Prostate gland (tissue), 2 donors: ENCODE measurements at regions not wholly inside any gene's neighbourhood (a gene's known extent, or its start where the extent isn't known, plus 50 kb on each side); places are given as distances from the start of the nearest gene placed in this dataset.

Experiments used
- DNase-seq: peaks from one replicate; pipeline ENCODE4 v3.0.0-alpha.2; 2019; ENCODE audit warnings: low spot score
- H3K27ac ChIP-seq, 2 donors: fragments of 200-600 bp; sonication (generic); 2 replicates each; pipeline ENCODE4 v1.5.1; 2017 to 2019
- H3K27me3 ChIP-seq: fragments of 200-600 bp; sonication (generic); replicated peaks from 2 replicates; pipeline ENCODE4 v1.5.1; 2019; ENCODE audit not compliant: insufficient read depth
- H3K36me3 ChIP-seq, 2 donors: fragments of 200-600 bp; sonication (generic); 1 replicate in 1 of 2; 2 replicates in 1 of 2; pipeline versions ENCODE4 v1.5.1 to v1.8.1; 2017 to 2019
- H3K4me1 ChIP-seq: fragments of 200-600 bp; sonication (generic); replicated peaks from 2 replicates; pipeline ENCODE4 v1.5.1; 2019
- H3K4me3 ChIP-seq, 2 donors: fragments of 200-600 bp; sonication (generic); 2 replicates each; pipeline ENCODE4 v1.5.1; 2017 to 2019
- H3K9me3 ChIP-seq: fragments of 200-600 bp; sonication (generic); 2 replicates; pipeline ENCODE4 v1.5.1; 2017
- POLR2A ChIP-seq: fragments of 450-650 bp; IDR thresholded peaks from one replicate; pipeline ENCODE4 v1.6.1; 2016; ENCODE audit warnings: antibody characterized with exemption, mild to moderate bottlenecking
- POLR2AphosphoS5 ChIP-seq: sonication (generic); formaldehyde crosslinking; IDR thresholded peaks from one replicate; pipeline ENCODE4 v1.6.1; 2017; ENCODE audit warnings: antibody characterized with exemption
- WGBS: methylation state at CpG from one replicate; pipeline ENCODE4 v1.1.5; 2018; 5-methylcytosine and 5-hydroxymethylcytosine counted together
- intact Hi-C: fragments of 100-400 bp; cut with DNase I; formaldehyde crosslinking; loops from one replicate; pipeline ENCODE4 v1.14.2; 2022
- TF ChIP-seq, protein P1 (sequence below), 4 experiments: fragments of 200-600 bp in 2 of 4; fragments of 450-650 bp in 2 of 4; sonication (generic) in 2 of 4; IDR thresholded peaks; 1 replicate in 3 of 4; 2 replicates in 1 of 4; pipeline ENCODE4 v1.5.1; 2016 to 2019; ENCODE audit warnings: antibody characterized with exemption in 4 of 4, mild to moderate bottlenecking in 2 of 4, moderate library complexity in 2 of 4

GRCh38 chr7:13309535-13309934 lies 622.1 kb downstream of the ARL4A start:
- no peaks in the 10 kb centered on the region for H3K4me1 ChIP-seq
- no peak for DNase-seq
- H3K27me3 ChIP-seq = no peaks in the 10 kb centered on the region
- H3K9me3 ChIP-seq = no peaks in the 10 kb centered on the region
- intact Hi-C loops = no loop called here
- H3K36me3 ChIP-seq = no peaks in the 10 kb centered on the region
- no peak overlapping the region for H3K4me3 ChIP-seq
- TF ChIP-seq POLR2AphosphoS5 (no peak), POLR2A (no peak)
- TF ChIP-seq, protein P1, sequence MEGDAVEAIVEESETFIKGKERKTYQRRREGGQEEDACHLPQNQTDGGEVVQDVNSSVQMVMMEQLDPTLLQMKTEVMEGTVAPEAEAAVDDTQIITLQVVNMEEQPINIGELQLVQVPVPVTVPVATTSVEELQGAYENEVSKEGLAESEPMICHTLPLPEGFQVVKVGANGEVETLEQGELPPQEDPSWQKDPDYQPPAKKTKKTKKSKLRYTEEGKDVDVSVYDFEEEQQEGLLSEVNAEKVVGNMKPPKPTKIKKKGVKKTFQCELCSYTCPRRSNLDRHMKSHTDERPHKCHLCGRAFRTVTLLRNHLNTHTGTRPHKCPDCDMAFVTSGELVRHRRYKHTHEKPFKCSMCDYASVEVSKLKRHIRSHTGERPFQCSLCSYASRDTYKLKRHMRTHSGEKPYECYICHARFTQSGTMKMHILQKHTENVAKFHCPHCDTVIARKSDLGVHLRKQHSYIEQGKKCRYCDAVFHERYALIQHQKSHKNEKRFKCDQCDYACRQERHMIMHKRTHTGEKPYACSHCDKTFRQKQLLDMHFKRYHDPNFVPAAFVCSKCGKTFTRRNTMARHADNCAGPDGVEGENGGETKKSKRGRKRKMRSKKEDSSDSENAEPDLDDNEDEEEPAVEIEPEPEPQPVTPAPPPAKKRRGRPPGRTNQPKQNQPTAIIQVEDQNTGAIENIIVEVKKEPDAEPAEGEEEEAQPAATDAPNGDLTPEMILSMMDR (IDR thresholded peaks at IDR 0.05) = no peak
- H3K27ac ChIP-seq = no peak overlapping the region

DNA sequence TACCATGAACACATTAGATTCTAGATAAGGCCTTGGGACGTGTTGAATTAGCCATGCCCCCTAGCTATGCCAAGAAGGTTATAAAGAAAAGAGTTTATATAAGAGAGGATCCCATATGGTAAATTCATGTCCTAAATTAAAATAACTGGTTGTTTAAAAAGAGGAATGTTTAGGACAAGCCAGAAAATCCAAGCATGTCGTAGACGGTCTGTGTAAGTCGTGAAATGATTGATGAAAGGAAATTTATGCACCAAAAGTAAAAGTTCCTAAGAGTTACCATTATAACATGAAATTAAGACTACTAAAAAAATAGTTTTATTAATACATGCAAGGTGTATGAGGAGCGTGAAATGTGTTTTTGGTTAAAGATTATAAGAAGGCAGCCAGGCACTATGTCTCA lies 624.9 kb downstream of the ARL4A start:
- WGBS = 92% methylated on average over 5 of the region's 5 CpGs
- no peaks in the 10 kb centered on the region for H3K36me3 ChIP-seq
- no peaks in the 10 kb centered on the region for H3K9me3 ChIP-seq
- no peak for DNase-seq
- H3K27me3 ChIP-seq = no peaks in the 10 kb centered on the region
- TF ChIP-seq, protein P1 (IDR thresholded peaks at IDR 0.05) = no peak
- TF ChIP-seq POLR2A = no peak
- no peak for TF ChIP-seq POLR2AphosphoS5
- H3K4me1 ChIP-seq = no peaks in the 10 kb centered on the region
- H3K4me3 ChIP-seq = no peak overlapping the region
- H3K27ac ChIP-seq = no peak overlapping the region
- intact Hi-C loops = no loop called here

- no peak overlapping the region for H3K27ac ChIP-seq
These were observed 632.9 kb downstream of the ARL4A start for GRCh38 chr7:13320333-13320732.

GRCh38 chr7:13321316-13321715 lies 633.9 kb downstream of the ARL4A start:
- Histone ChIP-seq H3K27me3 (no peaks in the 10 kb centered on the region), H3K36me3 (no peaks in the 10 kb centered on the region), H3K9me3 (no peaks in the 10 kb centered on the region), H3K4me3 (no peak overlapping the region), H3K27ac (no peak overlapping the region), H3K4me1 (no peaks in the 10 kb centered on the region)
- TF ChIP-seq, protein P1 (IDR thresholded peaks at IDR 0.05) = no peak
- TF ChIP-seq POLR2A (no peak), POLR2AphosphoS5 (no peak)
- WGBS = 22% methylated on average over 2 of the region's 2 CpGs
- DNase-seq = no peak
- intact Hi-C loops = no loop called here

More at GRCh38 chr7:13320333-13320732, 632.9 kb downstream of the ARL4A start:
- H3K36me3 ChIP-seq = no peaks in the 10 kb centered on the region
- no peaks in the 10 kb centered on the region for H3K27me3 ChIP-seq
- intact Hi-C loops = no loop called here
- no peaks in the 10 kb centered on the region for H3K4me1 ChIP-seq
- no peak overlapping the region for H3K4me3 ChIP-seq
- TF ChIP-seq, protein P1 (IDR thresholded peaks at IDR 0.05) = no peak
- no peak for TF ChIP-seq POLR2A
- no peak for TF ChIP-seq POLR2AphosphoS5
- H3K9me3 ChIP-seq = no peaks in the 10 kb centered on the region
- no peak for DNase-seq

GRCh38 chr7:13322126-13322525 lies 634.7 kb downstream of the ARL4A start:
- no peak overlapping the region for H3K4me3 ChIP-seq
- no peak overlapping the region for H3K27ac ChIP-seq
- WGBS = 30% methylated on average over 5 of the region's 5 CpGs
- intact Hi-C loops = no loop called here
- no peaks in the 10 kb centered on the region for H3K4me1 ChIP-seq
- DNase-seq = no peak
- no peaks in the 10 kb centered on the region for H3K36me3 ChIP-seq
- H3K27me3 ChIP-seq = no peaks in the 10 kb centered on the region
- TF ChIP-seq POLR2AphosphoS5 = no peak
- TF ChIP-seq, protein P1 (IDR thresholded peaks at IDR 0.05) = no peak
- no peak for TF ChIP-seq POLR2A
- no peaks in the 10 kb centered on the region for H3K9me3 ChIP-seq
